Stimulated activated CD4-positive, alpha-beta T cell treated with anti-CD3 and anti-CD28 coated beads, TNF-alpha, amount 100 ng/mL, for 24 hours (primary cell): ENCODE measurements at regions not wholly inside any gene's neighbourhood (a gene's known extent, or its start where the extent isn't known, plus 50 kb on each side); places are given as distances from the start of the nearest gene placed in this dataset.
"Not testable (repeated sequence)": the region's sequence is repeated elsewhere in the genome, so short reads cannot be mapped to it uniquely, and the experiment has no call there.

ENCODE experiments used
- DNase-seq, 3 experiments: peaks; one replicate each; pipeline ENCODE4 v3.0.0-alpha.2; 2020; ENCODE audit warnings: low read depth in 3 of 3

DNA sequence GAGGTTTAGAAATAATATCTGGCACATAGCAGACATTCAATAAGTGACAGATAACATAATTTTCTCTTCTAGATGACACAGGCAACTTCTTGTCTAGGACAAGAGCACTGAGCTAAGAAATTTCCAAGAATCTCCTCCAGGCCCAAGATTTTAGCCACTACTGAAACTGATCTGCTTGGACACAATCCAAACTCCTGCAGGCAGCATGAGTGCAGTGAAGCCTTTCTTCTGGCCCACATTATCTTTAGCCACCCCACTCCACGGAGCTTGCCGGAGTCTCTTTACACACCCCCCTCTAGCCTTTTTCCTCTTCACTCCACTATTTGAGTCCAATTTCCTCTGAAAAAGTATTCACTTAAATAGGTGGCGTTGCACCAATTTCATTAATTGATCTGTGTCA, 142.9 kb upstream of the DUSP10 start:
- DNase-seq: no peak

DNA sequence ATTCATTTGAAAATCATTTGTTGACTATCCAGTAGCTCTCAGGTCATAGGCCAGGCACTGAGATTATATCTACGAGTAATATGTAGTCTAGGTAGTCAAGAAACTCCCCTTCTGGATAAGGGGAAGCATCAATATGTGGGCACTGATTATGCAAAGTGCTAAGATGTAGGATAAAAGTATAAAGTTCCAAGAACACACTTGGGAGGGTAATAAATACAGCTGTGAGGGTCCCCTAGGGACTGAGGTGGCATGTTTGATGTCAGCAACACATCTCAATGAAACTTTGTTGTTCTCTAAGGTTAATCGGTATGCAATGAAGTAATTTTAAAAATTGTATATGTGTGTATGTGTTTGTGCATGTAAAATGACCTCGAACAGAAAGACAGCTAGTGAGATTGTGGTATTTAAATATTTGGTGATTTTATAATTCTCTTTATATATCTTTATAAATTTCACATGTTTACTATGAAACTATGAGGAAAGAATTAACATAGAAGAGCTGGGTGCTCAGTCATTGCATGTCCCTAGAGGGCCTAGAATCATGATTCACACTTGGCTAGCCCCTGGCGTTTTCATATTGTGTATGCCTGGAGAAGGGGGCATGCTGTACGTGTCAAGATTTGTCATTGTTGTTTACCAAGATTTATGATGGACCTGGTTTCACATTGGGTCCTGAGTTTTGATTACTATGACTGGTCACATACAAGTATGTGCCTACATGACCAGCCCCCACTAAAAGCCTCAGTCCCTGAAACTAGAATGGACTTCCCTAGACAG, 140.1 kb upstream of the DUSP10 start:
- DNase-seq: no peak

GRCh38 chr1:221880182-221880581, 138.3 kb upstream of the DUSP10 start:
- no peak for DNase-seq

GRCh38 chr1:221878134-221878533, 136.2 kb upstream of the DUSP10 start:
- DNase-seq: no peak

GRCh38 chr1:221877311-221877710, 135.4 kb upstream of the DUSP10 start:
- no peak for DNase-seq

- DNase-seq: no peak
Observed at GRCh38 chr1:221875004-221875330, 133.1 kb upstream of the DUSP10 start.

- no peak for DNase-seq
Observed at GRCh38 chr1:221874285-221875003, 132.6 kb upstream of the DUSP10 start.

DNA sequence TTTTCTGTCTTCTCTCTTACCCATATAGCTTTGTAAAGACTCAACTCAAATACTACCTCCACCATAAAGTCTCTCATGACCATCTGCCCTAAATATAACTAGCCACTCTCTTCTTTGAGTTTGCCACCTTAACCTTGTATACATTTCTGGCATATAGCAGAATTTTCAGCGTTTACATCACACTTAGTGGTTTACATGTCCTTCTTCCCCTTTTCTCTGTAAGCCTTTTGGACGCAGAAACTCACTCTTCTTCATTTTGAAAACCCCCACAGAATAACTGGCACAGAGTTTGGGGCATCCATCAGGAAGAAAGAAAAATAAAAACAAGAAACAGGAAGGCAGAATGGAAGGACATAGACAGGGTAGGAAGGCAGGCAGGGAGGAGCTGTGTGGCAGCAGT, 131.8 kb upstream of the DUSP10 start:
- no peak for DNase-seq

DNA sequence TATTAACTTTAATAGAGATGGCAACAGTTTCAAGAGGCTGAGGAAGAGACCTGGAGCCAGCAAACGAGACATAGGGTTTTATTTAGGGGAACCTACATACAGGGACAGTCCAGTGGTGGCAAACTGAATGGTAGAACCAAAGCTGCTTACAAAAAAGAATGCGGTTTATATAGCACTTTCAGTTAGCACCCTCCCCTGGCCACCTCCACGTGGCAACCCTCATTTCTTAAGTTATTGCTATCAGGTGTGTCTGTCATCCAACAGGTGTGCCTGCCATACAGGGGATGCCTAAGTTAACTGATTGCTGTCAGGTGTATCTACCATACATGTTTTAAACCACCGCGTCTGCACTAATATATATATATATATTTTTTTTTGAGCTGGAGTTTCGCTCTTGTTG, 129.2 kb upstream of the DUSP10 start:
- no peak for DNase-seq

DNA sequence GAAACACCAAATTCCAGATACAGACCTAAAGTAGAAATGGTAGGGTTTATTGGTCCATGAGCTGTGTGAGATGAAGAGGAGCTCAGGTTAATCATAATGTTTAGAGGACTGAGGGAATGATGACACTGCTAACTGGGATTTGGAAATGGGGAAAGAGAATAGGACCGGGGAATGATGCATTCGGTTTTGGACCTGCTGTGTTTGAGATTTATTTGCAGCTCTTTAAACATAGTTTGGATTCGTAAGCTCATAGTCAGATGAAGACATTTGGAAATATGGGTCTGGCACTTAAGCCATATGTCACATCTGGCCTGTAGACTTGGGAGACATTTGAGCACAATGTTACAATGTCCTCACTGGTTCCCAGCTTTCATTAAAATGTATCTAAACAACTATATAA, 127.9 kb upstream of the DUSP10 start:
- no peak for DNase-seq

DNA sequence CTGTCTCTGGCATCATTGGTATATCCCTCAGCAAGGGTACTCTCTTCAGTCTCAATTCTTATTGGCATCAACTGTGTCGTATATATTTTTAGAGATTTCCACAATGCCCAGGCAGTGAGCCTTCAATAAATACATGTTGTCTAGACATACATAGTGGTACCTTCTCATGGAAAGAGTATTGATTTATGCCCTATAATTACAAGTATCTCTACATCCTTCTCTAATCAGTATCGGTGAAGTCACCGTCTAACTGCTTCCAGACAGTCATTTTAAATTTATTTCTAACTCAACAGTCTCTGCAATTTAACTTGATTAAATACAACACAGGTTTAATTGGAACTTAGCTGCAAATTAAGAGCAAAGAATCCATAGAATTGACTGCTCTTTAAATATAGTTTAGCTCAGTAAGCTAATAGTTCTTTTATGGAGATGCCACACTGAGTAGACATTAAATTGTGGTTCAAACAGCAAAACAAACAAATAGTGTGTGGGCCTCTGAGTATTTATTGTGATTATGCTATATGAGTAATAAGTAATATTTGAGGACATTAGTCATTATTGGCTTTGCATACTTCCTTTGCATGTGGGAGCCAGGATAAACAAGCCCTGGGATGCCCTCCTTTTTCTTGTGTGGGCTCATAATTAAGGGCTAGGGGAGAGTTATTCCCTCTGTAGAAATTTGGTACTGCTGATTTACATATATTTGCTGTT, 126.9 kb upstream of the DUSP10 start:
- DNase-seq: no peak

DNA sequence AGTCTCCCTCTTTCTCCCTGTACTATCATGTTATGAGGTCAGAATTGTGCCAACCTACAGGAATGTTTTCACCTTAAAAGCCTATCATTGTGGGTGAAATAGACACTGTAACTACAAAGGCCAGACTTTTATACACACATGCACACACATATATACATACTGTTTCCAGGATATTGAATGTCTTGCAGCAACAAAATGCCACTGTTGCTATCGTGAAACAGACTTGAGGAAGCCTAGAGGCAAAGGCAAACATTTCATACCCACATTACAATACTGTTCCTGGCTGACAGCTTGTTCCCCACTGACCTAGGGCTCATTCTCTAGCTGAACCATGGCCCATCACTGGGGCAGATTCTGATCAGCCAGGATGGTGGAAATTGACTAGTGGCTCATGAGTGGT, 125.1 kb upstream of the DUSP10 start:
- no peak for DNase-seq

DNA sequence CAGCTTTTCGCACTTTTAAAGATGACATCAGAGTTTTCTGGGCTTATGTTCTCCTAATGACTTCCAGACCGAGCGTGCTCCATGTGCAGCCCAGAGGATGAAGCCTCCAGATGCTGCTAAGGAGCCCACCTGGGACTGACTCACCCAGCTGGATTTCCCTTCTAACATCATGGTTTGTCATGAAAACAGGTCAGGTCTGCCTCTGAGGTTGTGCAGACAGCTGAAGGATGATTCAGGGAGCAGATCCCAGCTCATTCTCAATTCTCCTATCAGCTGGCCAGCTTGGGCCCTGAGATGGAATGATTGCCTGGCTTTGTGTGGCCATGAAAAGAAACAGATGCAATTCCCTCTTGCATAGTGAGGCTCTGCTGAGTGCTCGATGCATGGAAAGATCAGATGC, 123.9 kb upstream of the DUSP10 start:
- DNase-seq: no peak

GRCh38 chr1:221863635-221864034, 121.7 kb upstream of the DUSP10 start:
- DNase-seq: no peak

GRCh38 chr1:221862971-221863370, 121.1 kb upstream of the DUSP10 start:
- no peak for DNase-seq

DNA sequence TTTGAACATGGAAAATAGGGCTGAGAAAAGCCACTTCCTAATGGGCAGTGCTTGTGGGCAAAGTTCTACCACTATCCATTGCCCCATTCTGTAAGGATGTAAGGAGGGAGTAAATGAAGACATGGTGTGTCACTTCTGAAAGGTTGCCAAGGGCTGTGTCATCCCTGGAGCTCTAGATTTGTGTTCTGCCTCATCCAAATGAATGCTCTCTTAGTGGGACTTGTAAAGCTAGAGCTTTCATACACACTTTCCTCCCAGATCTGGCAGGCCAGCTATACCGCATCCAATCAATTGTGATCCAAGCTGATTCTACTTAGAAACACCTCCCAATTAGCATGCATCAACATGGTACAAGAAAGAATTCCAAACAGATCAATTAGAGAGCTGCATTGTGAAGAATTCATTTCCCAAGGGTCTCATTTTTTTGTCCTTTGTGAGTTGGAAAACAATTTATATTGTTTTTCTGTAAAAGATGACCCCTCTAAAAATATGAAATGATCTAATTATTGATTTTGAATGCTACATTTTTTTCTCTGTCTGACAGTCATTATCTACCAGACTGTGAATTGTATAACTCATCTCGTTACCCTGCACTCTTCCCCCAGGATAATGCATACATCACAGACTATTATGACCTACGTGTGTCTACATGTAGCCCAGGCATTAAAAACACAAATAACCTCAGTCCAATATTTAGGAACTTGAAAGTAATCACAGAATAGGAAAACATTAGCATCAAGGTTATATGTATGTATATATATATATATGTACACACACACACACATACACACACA, 117.1 kb upstream of the DUSP10 start:
- no peak for DNase-seq

DNA sequence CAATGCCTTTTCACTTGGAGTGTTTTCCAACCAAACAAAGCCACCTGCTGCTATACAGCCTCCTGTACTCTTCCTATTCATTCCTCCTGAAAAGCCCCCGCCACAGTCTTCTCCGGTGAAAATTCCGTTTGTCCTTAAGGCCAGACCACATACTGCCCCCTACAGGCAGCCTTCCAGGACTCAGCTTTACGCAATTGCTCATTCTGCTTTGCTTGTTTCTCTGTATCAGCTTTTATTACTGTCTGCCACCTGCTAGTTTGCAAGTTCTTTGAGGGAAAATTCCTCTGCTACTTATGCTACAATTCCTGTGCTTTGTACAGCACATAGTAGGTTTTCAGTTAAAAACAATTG, 115.2 kb upstream of the DUSP10 start:
- not testable (repeated sequence) for DNase-seq

DNA sequence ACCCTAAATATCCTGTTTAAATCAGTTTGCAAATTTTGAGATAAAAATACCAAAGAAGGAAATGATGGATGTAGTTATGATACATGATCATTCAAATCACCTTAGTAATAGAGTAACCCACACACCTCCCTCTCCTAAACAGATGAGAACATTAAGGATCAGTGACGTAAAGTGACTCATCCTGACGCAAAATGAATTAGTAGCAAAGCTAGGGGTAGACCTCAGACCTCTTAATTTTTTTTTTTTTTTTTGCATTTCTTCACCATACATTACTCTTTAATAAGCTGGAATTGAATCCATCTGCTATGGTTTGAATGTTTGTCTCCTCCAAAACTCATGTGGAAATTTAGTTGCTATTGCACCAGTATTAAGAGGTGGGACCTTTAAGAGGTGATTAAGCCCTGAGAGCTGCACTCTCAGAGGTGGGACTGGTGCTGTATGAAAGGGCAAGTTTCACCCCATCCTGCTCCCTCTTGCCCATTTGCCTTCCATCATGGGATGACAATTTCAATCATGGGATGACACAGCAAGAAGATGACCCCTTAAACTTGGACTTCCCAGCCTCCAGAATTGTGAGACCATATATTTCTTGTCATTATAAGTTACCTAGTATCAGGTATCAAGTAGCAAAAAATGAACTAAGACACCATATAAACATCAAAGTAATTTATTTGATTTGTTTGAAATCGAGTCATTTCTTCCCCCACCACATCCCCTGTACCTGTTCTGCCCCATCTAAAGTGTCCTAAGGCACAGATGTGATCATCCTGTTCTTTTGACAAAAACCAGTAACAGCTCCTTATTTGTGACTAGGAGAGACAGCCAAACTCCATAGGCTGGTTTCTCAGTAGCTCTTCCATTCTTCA, 114.6 kb upstream of the DUSP10 start:
- DNase-seq: no peak

- no peak for DNase-seq
Observed at GRCh38 chr1:221855156-221855555, 113.3 kb upstream of the DUSP10 start.

- DNase-seq: no peak
Observed at GRCh38 chr1:221851336-221851735, 109.4 kb upstream of the DUSP10 start.

DNA sequence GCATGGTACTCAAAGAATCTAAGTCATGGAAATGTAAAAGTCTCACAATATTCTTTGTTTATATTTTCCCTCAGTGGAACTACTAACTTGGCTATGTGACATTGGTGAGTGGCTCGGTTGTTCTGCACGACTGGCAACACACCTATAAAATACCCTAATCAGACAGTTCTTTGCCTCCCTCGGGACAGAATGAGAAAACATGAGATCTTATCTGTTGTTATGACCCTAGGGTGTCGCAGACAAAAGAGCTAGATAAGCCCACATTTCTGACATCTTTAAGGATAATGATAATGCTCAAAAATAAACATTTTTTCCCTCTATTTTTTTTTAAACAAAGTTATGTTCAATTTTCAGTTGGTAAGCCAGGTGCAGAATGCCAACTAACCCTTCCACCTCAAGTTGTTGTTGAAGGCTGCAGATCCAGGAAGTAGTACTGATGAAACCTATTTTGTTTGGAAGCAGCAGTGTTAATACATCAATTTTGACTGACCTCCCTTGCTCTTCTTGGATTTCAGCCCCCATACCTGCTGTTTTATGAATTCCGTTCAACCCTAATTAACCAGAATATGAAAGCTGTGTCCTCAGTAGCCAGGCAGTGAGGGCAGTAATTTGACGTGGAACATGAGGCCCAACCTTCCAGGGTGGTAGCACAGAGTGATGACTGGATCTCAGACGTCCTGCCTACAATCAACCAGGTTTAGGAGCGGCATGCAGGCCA, 108.7 kb upstream of the DUSP10 start:
- DNase-seq: no peak
